Transverse colon (tissue), 4 donors: ENCODE measurements at regions not wholly inside any gene's neighbourhood (a gene's known extent, or its start where the extent isn't known, plus 50 kb on each side); places are given as distances from the start of the nearest gene placed in this dataset.

Experiments
- POLR2AphosphoS5 ChIP-seq, 3 donors: sonication (generic); formaldehyde crosslinking; IDR thresholded peaks; one replicate each; pipeline ENCODE4 v1.6.1; 2016; ENCODE audit warnings: antibody characterized with exemption in 3 of 3
- TF ChIP-seq, protein P1 (sequence below), 5 experiments: fragments of 200-600 bp in 3 of 5; fragments of 450-650 bp in 2 of 5; sonication (generic) in 3 of 5; IDR thresholded peaks; 1 replicate in 2 of 5; 2 replicates in 3 of 5; pipeline ENCODE4 v1.5.1; 2016 to 2017; ENCODE audit warnings: antibody characterized with exemption in 5 of 5, inconsistent platforms in 3 of 5, mild to moderate bottlenecking in 2 of 5, moderate library complexity in 1 of 5

DNA sequence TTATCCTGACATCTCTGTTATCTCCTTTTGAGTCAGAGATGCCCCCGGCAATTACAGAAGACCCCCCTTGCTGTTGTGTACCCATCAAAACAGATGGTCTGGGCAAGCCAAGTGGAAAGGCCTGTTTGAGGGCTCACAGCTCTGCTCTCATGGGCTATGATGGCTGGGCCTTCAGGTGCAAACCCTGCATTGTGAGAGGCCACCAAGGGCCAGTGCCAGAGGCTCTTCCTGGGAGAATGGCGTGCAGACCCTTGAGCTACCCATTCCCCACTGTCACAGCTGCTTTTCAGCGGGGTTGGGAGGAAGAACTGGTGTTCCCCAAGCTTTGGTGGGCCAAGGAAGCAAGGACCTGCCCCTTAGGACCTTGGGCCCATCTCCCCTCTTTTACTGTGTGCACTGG lies 174.7 kb upstream of the PPP1R26 start:
- TF ChIP-seq, protein P1, sequence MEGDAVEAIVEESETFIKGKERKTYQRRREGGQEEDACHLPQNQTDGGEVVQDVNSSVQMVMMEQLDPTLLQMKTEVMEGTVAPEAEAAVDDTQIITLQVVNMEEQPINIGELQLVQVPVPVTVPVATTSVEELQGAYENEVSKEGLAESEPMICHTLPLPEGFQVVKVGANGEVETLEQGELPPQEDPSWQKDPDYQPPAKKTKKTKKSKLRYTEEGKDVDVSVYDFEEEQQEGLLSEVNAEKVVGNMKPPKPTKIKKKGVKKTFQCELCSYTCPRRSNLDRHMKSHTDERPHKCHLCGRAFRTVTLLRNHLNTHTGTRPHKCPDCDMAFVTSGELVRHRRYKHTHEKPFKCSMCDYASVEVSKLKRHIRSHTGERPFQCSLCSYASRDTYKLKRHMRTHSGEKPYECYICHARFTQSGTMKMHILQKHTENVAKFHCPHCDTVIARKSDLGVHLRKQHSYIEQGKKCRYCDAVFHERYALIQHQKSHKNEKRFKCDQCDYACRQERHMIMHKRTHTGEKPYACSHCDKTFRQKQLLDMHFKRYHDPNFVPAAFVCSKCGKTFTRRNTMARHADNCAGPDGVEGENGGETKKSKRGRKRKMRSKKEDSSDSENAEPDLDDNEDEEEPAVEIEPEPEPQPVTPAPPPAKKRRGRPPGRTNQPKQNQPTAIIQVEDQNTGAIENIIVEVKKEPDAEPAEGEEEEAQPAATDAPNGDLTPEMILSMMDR (IDR thresholded peaks at IDR 0.05), result no peak
- TF ChIP-seq POLR2AphosphoS5 (IDR thresholded peaks at IDR 0.05), result no peak
